Activated CD4-positive, alpha-beta T cell treated with anti-CD3 and anti-CD28 coated beads, Interleukin-10, Interleukin-2, amounts not matched to agents 100 ng/mL and 50 ng/mL, durations not matched to agents 16 hours and 8 hours (primary cell): ENCODE measurements at regions not wholly inside any gene's neighbourhood (a gene's known extent, or its start where the extent isn't known, plus 50 kb on each side); places are given as distances from the start of the nearest gene placed in this dataset.

ENCODE experiments used
- DNase-seq: peaks from one replicate; pipeline ENCODE4 v3.0.0-alpha.2; 2020

DNA sequence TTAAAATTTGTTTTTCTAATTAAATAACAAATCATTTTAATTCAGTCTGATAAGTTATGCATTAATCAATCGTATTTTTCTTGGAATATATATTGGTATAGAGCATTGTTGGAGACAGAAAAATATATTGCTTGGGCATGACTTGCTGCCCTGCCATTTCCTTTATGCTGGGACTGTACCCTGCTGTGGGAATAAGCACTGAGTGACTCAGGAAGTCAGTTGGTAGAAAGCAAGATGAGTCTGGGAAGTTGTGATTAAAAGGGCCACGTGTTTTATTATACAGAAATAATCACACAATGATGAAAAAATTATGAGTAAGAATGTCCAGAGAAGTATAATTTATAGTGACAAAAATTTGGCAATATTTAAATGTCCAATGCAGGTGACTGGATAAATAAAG, 139.5 kb downstream of the KIF18A start:
- DNase-seq, result no peak

DNA sequence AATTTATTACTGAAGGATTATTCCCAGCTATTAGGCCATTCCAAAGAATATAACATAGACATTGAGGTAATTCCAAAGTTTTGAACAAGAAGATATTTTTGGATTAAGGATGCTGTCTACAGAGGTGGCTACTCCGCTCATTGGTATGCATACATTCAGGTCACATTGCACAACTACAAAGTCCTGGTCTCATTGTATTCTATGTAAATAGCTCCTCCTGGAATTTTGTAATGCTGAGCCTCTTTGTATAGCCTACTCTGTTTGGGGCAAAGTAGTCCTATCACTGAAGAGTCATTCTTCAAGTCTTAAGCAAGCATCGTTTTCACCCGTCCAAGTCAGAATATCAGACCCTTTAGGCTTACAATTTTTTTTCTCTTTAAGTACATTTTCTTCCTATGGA, 142.4 kb downstream of the KIF18A start:
- no peak for DNase-seq

DNA sequence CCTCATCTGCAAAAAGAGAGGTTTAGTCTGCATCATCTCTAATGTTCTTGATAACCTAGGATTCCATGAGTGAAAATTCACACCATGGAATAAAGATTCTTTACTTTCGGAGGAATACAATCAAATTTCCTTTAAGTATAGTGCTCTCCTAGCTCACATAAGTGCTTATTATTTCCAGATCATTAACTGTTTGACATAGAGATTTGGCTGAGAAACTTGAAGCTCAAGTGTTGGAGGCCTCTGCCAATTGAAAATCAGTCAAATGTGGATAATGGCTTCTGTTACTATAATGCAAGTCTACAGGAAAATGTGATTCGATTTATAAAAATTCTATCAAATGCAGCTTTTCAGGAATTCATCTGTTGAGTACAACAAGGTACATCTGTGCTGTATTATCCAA, 144.6 kb downstream of the KIF18A start:
- no peak for DNase-seq

DNA sequence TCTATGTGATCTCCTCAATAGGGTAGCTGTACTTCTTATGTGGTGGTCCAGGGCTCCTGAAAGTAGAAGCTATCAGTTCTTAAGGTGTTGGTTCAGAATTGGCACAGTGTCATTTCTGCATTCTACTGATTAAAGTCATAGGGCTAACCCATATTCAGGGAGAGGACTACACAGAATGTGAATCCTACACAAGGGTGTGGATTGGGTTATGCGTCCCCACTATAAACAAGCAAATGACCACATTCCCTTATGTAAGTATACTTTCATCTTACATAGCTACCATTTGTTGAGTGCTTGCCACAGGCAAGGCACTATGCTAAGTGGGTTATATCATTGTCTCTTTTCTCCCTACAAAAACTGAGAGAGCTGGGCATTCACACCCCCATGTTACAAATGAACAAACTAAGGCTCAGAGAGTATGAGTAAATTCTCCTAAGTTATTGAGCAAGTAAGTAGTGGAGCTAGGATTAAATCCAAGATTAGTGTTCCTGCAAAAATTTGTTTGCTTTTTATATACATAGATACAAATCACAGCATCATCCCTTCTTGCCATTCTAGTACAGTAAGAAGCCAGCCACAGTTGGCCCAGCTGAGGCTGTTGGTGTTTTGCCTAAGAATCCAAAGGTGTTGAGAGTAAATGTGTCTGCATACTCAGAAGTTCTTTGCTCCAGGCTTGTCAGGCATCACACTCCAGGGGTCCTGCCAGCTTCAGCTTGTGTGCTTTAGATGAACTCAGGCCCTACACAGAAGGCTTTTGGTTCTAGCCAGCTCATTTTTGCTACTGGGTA, 157.8 kb downstream of the KIF18A start:
- no peak for DNase-seq

DNA sequence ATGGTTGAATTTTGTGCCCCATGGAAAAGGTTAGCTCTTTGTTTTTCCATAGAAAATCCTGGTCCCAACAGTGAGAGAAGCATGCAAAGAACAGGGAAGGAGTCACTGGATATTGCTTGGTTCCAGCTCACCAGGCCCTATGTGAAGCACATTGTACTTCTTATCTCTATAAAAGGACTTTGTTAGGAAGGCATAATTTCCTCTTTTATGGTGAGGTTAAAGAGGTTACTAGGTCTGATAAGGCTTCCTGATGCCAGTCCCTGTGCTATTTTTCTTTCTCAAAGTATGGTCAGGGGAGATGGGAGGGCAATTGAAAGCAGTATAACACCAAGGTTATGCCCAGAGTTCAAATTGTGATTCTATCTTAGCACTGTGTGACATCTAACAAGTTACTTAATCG, 162.6 kb downstream of the KIF18A start:
- DNase-seq, result no peak

DNA sequence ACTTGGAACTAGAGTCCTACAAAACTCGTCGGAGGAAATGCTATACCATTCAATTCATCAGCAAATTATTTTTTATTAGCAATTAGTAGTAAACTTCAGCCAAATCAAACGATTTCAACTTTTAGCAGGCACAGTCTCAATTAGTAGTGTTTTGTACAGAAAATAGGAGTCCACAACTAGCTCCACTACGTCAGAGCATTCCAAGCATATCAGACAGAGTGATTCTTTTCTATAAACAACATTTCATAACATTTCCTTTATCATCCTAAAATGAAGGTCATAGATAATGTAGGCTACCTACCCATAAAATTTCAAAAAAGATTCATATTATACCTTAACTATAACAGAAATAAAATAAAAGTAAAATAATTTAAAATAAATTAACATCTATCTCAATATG, 169.9 kb downstream of the KIF18A start:
- no peak for DNase-seq

DNA sequence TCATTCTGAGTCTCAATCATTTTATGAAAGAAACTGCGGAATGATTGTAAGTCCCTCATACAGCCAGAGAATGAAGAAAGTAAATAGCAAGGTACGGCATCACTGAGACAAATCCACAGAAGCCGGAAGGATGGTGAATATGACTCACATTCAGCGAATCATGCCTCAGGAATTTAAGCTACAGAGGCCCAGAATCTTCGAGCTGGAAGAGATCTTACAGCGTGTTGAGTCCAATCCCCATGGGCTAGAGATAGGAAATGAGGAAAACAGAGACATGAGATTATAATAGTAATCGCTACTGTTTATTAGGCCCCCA, 173.2 kb downstream of the KIF18A start:
- DNase-seq, result no peak

DNA sequence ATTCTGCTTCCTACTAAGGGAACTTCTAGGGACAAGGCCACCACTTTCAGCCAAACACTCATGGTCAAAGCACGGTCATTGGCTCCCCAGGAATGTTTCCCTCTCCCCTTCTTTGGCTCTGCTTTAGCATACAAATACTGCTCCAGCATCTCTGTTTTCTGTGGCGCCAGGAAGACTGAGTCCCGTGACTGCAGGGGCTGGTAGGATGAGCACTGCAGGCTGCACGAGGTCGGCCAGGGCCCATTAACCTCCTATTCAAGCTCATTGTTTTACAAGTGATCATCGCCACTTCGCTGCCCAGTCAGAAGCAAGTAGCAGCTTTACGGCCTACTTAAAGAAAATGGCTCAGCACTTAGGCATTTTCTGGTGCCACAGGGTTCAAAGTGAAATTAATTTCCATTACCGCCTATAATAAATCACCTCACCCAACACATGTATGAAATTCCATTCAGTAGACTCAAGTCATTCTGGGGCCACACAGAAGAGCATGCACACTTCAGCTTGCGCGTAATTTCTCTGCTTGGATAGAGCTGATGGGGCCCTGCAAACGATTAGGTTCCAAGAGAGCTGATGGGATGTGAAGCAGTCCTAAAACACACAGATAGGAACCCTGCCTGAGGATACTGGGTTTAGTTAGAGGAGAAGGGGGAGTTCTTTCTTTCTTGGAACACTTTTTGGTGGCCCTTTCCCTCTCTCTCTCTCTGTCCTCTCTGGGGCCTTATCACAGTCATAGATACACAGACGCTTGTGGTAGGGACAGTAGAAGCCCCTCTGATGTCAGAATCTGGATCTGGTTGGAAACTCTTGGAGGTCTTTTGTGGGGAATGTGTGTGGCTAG, 173.7 kb downstream of the KIF18A start:
- no peak for DNase-seq

DNA sequence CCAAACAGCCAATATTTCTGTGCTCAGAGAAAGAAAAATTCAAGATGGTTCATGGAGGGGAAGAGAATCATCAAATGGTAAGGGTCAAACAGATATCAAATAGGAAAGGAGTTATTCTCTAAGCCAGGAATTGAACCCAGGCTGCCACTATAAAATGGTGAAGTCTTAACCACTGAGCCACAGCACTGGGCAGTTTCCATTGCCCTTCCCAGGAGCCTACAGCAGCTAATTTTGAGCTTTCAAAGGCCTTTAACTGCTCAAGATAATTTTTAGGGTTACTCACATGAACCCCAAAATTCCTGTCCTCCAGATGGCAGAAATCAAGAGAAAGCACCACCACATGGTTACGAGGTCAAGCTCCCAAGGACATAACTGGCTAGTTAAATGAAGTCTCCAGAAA, 176.2 kb downstream of the KIF18A start:
- DNase-seq, result no peak

DNA sequence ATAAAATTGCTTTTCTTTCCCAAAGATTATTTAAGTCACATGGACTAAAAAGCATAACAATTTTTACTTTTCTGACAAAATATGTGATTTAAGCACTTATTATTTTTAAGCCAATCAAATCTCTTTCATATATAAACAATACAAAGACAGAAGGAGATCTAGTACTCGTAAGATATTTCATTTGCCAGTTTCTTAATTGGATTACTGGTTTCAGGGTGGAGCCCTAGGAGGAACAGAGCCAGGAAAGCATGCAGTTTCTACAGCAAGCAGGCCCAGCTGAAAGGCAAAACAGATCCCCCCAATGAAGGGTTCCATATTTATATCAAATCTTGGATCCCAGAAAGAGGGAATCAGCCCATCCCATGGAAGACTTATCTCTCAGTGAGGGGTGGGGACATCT, 177.0 kb downstream of the KIF18A start:
- DNase-seq, result no peak

DNA sequence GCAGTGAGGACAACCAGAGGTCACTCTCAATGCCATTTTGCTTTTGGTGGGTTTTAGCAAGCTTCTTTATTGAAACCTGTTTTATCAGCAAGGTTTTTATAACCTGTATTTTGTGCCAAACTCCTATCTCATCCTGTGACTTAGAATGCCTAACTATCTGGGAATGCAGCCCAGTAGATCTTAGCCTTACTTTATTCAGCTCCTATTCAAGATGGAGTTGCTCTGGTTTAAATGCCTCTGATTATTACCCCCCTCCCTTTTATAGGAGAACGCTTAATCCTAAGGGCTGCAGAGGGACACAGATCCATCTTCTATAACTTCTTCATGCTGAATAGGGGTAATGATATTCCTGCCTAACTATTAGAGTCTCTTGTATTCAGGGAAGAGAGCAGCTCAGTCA, 179.1 kb downstream of the KIF18A start:
- DNase-seq, result no peak

DNA sequence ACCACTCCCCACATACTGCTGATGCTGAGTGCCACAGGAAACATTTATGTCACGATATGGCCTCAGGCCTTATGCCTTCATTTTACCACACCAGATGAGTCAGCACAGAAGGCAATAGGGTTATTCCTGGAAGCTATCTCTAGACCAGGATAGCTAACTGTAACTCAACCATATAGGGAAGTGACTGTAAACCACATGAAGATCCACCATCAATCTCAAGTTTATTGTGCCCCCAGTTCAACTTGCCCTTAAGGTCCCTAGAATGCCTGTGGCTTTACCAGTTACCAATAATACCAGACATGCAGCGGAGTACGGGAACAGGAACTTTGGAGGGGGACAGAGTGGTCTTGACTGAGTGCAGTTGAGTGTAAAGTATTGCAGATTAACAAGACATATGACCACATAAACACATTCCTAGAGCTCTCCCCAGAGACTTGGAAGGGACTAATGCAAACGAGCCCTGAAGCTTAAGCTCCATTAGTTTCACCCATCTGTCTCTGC, 180.9 kb downstream of the KIF18A start:
- DNase-seq, result no peak

DNA sequence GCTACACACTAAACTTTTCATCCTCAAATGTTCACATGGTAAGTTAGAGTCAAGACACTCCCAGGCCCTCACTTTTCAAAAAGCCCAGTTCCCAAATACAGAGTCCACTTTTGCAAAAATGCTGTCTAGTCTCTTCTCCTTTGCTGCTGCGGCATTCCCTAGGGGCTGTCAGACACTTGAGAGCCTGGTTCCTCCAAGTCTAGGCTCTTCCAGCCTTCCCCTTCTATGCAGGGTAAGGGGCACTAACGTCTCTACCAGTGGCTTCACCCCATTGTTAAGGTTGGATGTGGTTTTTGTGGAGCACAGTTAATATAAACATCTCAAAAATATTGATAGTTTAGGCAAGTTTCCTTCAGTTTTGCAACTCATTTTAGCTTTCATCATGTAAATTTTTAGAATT, 181.5 kb downstream of the KIF18A start:
- no peak for DNase-seq

DNA sequence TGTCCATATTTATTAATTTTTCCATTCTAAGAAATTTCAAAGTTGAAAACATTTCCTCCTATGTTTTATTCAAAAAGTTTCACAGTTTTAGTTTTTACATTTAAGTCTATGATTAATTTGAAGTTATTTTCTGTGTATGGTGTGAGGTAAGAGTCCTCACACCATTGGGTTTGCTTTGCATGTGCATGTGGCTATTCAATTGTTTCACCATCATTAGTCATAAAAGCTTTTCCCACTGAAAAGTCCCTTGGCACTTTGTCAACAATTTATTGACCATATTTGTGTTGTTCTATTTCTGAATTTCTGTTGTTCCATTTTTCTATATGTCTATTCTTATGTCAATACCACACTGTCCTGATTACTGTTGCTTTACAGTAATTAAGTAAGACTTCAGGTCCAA, 186.5 kb downstream of the KIF18A start:
- no peak for DNase-seq

DNA sequence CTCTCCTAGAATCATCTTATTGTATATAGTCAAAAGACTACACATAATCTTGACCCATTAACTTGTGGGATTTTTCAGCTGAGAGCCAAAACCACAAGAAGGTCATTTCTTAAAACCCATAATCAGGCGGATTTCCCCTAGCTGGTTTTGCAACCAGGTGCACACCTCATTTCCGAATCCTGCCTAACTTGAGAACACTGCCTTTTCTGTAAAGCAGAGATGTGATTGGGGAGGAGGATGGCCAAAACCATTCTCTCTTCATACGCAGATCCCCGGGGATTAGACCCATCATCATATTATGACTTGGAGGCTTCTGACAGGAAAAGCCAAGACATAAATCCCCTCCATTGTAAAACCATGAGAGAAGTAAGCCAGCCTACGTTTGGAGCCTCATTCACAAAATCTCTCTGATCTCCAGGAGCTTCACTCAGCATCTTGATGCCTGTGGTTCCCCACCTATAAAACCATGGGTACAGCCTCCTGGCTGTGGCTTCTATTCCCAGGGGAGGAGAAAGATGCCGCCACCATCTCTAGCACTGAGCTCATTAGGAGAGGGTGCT, 191.3 kb downstream of the KIF18A start:
- no peak for DNase-seq

DNA sequence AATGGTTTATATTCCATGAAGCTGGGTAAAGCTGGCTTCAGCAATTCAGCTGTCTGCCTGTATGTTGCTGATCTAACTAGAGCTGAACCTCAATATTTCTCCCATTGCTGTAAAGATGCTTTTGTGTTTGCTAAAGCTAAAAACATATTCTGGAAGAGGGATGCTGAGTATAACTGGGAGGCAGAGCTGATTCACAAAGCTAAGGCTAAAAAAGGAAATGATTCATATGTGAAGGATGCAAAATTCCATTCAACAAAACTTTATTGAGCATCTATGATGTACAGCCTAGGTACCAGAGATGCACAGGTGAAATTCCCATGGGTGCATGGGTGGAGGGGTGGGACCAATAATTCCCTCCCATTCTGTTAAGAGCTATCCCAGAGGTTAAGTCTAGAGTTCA, 193.9 kb downstream of the KIF18A start:
- no peak for DNase-seq

DNA sequence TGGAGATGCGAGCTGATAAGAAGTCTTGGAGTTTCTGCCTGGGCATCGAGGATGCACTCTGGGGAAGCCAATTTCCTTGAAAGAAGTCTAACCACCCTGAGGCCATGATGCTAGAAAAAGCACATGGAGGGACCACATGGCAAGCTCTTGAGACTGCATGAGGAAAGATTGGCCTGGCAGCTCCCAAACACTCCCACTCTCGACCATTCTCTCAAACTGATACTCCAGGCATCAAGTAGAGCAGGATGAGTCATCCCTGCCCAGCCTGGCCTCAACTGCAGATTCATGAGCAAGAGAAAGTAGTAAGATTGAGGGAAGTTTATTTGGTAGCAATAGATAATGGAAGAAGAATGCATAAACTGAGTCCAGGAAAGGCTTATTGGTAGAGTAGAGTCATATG, 194.3 kb downstream of the KIF18A start:
- DNase-seq, result no peak

DNA sequence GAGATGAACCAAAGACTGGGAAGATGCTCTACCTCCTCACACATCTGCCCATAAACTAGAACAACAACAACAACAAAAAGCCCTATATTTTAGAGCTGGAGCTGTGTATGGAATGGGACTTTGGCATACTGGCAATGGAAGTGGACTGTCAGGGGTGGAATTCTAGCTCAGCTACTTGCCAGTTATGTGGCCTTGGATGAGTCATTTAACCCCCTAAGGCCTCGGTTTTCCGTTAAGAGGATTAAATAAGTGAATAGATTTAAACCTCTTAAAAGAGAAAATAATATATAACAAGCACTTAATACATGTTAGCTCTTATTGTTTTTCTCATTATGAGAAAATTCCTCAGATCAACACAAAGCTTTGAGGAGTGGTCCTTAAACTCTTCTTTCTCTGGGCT, 195.0 kb downstream of the KIF18A start:
- no peak for DNase-seq

DNA sequence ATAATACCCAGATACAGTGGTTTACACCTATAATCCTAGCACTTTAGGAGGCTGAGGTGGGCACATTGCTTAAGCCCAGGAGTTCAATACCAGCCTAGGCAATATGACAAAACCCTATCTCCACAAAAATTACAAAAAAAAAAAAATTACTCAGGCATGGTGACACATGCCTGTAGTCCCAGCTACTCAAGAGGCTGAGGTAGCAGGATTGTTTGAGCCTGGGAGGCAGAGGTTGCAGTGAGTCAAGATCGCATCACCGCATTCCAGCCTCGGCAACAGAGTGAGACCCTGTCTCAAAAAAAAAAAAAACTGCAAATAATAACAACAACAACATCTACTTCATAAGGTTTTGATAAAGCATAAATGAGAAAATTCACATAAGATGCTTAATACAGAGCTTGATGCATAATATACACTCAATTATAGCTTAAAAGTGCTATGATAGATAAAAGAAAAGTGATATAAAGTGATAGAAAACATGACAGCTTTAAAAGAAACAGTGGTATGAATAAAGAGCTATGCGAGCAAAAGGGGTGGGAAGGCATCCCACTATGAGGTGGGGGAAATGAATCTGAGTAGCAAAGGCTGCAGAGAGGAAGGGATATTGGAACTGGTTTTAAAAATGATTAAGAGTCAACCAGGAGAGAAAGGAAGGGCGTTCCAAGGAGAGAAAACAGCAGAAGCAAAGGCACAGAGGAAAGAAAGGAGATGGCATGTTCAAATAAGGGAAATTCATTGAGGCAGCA, 197.6 kb downstream of the KIF18A start:
- no peak for DNase-seq

DNA sequence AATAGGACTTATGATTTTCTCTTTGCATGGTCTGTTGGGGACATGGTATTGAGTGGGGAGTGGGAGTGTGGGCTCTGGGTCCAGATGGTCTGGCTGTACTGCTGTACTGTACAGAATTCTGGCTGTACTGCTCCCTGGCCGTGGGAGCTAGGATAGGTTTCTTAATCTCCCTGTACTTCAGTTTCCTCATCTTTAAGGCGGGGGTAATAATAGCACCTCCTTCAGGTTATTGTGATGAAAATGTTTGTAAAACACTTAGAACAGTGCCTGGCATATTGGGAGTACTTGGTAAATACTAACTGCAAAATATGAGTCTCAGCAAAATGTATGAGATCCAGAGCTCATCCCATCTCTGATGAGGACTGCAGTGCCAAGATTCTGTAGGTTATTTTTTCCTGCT, 198.6 kb downstream of the KIF18A start:
- no peak for DNase-seq

DNA sequence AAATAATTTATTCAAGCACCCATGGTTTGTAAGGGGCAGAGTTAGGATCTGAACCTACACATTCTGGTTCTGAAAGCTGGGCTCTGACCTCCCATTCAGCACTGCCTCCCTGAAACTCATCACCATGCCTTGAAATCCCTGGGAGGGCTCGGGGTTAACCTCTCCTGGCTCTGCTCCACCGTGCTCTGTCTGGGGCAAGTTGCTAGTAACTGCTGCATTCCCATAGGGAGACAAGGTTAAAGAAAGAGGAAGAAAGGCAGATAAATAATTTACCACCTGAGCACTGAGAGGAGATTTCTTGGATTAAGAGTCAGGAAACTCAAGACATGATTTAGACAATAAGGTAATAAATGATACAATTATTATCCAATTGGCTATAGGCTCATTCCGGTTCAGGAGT, 199.3 kb downstream of the KIF18A start:
- no peak for DNase-seq

DNA sequence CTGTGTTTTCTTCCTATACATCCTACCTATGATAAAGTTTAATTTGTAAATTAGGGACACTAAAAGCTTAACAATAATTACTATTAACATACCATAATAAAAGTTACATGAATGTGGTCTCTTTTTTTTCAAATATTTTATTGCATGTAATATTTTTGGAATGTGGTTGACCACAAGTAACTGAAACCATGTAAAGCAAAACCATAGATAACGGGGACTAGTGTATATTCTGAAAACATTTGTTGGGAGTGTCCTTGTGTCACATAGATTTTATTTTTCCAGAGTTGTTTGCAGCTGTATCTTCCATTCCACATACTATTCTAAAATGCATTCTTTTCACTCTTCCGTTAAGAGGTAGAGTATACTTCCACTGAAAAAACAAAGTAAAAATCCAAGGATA, 200.4 kb downstream of the KIF18A start:
- DNase-seq, result no peak

DNA sequence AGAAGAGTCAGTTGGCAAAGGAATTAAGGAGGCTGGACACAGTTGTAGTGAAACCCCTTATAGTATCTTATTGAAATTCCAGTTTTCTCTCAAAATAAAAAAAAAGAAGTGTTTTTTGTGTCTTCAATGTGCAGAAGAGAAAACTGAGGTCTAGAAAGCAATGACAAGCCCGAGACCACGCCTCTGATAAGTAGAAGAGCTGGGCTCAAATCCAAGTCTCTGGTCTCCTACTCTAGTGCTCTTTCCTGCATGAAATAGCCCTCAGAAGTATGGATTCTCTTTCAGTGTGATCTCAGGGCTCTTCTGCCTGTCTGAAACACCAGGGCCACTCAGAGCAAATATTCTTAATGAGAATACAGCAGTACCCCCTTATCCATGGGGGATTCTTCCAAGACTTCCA, 200.9 kb downstream of the KIF18A start:
- DNase-seq, result no peak
